ENCODE measurements at regions not wholly inside any gene's neighbourhood (a gene's known extent, or its start where the extent isn't known, plus 50 kb on each side); places are given as distances from the start of the nearest gene placed in this dataset.

DNA sequence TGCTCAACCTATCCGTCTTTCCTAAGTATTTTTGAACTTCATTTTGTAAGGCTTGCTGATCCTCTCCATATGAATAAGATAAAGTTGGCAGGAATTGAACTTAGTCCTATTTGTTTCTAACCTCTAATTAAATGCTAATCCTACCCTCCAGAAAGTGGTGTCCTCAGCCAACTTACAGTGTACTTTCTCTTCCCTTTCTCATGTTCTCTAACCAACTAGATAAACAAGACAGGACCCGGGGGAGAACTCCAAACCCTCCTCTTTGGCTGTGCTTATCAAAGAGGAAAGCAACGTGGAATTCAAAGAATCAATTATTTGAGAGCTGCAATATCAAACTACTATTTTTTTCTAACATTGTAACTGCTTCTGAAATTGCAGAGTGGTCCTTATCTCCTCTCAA, 56.5 kb upstream of the NRSN1 start:
- in situ Hi-C loops (cut with MboI; ENCODE audit: low pct_ligation_motif_present in 1 of 4, low pct_unique_long_range_greater_than_20kb in 1 of 4, low sequenced_read_pairs in 3 of 4) = loop anchor here in 1 of 4 donors (10.0 kb wide), 2 partner anchors 135 to 195 kb away; no protein-coding TSS in a partner anchor
- Histone ChIP-seq H3K9me3 (no peaks in the 10 kb centered on the region), H3K27ac (no peak overlapping the region), H3K4me1 (no peaks in the 10 kb centered on the region), H3K27me3 (no peaks in the 10 kb centered on the region), H3K36me3 (no peaks in the 10 kb centered on the region), H3K4me3 (no peak overlapping the region)
- 52 to 69% methylated on average over 2 to 3 of the region's 3 CpGs for WGBS, 2 donors (ENCODE audit: low coverage in 1 of 2)
- no peak for DNase-seq
- intact Hi-C loops (cut with DNase I; ENCODE audit: low total_unique reads) = no loop called here
- no peak for TF ChIP-seq POLR2A (IDR thresholded peaks at IDR 0.05)
- no peak for TF ChIP-seq EP300 (IDR thresholded peaks at IDR 0.05; ENCODE audit: low read depth)
- no peak for TF ChIP-seq POLR2AphosphoS5 (IDR thresholded peaks at IDR 0.05)
- TF ChIP-seq CTCF (IDR thresholded peaks at IDR 0.05) = no peak

- intact Hi-C loops (cut with DNase I; ENCODE audit: low total_unique reads) = no loop called here
- no peak overlapping the region for H3K4me3 ChIP-seq
- in situ Hi-C loops (cut with MboI; ENCODE audit: low pct_ligation_motif_present in 1 of 4, low pct_unique_long_range_greater_than_20kb in 1 of 4, low sequenced_read_pairs in 3 of 4) = no loop called here
- TF ChIP-seq POLR2A (IDR thresholded peaks at IDR 0.05) (no peak), EP300 (IDR thresholded peaks at IDR 0.05; ENCODE audit: low read depth) (no peak), POLR2AphosphoS5 (IDR thresholded peaks at IDR 0.05) (no peak), CTCF (IDR thresholded peaks at IDR 0.05) (no peak)
- H3K4me1 ChIP-seq = no peaks in the 10 kb centered on the region
- no peaks in the 10 kb centered on the region for H3K9me3 ChIP-seq
- no peaks in the 10 kb centered on the region for H3K36me3 ChIP-seq
- WGBS, 2 donors (ENCODE audit: low coverage in 1 of 2) = 72% methylated on average over 6 of the region's 6 CpGs; no CpG with 5 or more reads in 1 of the 2 donors
- H3K27ac ChIP-seq = no peak overlapping the region
- H3K27me3 ChIP-seq = no peaks in the 10 kb centered on the region
- DNase-seq = no peak
Measured at GRCh38 chr6:24072038-24072746, 53.8 kb upstream of the NRSN1 start.

DNA sequence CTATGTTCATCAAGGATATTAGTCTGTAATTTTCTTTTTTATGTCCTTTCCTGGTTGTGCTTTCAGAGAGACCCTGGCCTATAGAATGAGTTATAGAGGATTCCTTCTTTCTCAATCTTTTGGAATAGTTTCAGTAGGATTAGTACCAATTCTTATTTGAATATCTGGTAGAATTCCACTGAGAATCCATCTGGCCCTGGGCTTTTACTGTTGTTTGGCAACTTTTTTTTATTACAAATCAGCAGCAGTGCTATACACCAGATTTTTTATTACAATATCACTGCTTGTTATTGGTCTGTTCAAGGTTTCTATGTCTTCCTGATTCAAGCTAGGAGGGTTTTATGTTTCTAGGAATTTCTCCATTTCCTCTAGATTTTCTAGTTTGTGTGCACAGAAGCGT, 50.0 kb upstream of the NRSN1 start:
- in situ Hi-C loops (cut with MboI; ENCODE audit: low pct_ligation_motif_present in 1 of 4, low pct_unique_long_range_greater_than_20kb in 1 of 4, low sequenced_read_pairs in 3 of 4) = no loop called here
- Histone ChIP-seq H3K27me3 (no peaks in the 10 kb centered on the region), H3K4me1 (no peaks in the 10 kb centered on the region), H3K9me3 (no peaks in the 10 kb centered on the region), H3K36me3 (no peaks in the 10 kb centered on the region), H3K27ac (no peak overlapping the region), H3K4me3 (no peak overlapping the region)
- 76 to 86% methylated on average over 1 of the region's 1 CpG for WGBS, 2 donors (ENCODE audit: low coverage in 1 of 2)
- TF ChIP-seq EP300 (IDR thresholded peaks at IDR 0.05; ENCODE audit: low read depth) = no peak
- no peak for TF ChIP-seq CTCF (IDR thresholded peaks at IDR 0.05)
- no peak for TF ChIP-seq POLR2A (IDR thresholded peaks at IDR 0.05)
- no peak for TF ChIP-seq POLR2AphosphoS5 (IDR thresholded peaks at IDR 0.05)
- intact Hi-C loops (cut with DNase I; ENCODE audit: low total_unique reads) = no loop called here
- no peak for DNase-seq

Small RNAs in the stretch of these regions (small RNA-seq; reads per million reads assigned to genes)
- gene AL133270.1 (0 reads per million in 4 donors), gene RNU6-1060P (0 reads per million in 4 donors), gene SPTLC1P2 (0 reads per million in 4 donors)

Data from transverse colon (tissue), 4 donors.